Chondrocyte (in vitro differentiated cells): ENCODE measurements at regions not wholly inside any gene's neighbourhood (a gene's known extent, or its start where the extent isn't known, plus 50 kb on each side); places are given as distances from the start of the nearest gene placed in this dataset.
A peak's percentile ranks its signal among the peaks of the same experiment; 100 is the strongest.

Experiments used
- DNase-seq: peaks from one replicate; pipeline ENCODE4 v3.0.0; 2021; ENCODE audit warnings: mixed read lengths, low spot score
- H3K27ac Mint-ChIP-seq: one replicate; pipeline ENCODE4 v1.8.0; 2021; ENCODE audit warnings: mild to moderate bottlenecking, moderate library complexity, mixed read lengths; ENCODE audit not compliant: unreplicated experiment
- H3K27me3 Mint-ChIP-seq: 2 replicates; pipeline ENCODE4 v1.8.0; 2021; ENCODE audit warnings: low read depth, mixed read lengths
- H3K36me3 Mint-ChIP-seq: 2 replicates; pipeline ENCODE4 v1.8.0; 2021; ENCODE audit warnings: low read depth, mixed read lengths
- H3K4me1 Mint-ChIP-seq: 2 replicates; pipeline ENCODE4 v1.8.0; 2021; ENCODE audit warnings: low read depth, mild to moderate bottlenecking, mixed read lengths
- H3K4me3 Mint-ChIP-seq: one replicate; pipeline ENCODE4 v1.8.0; 2021; ENCODE audit warnings: mild to moderate bottlenecking, moderate library complexity, mixed read lengths; ENCODE audit not compliant: unreplicated experiment
- H3K9me3 Mint-ChIP-seq: 2 replicates; pipeline ENCODE4 v1.8.0; 2021; ENCODE audit warnings: low read depth, mixed read lengths
- CTCF ChIP-seq: fragments of 200-600 bp; sonication (generic); IDR thresholded peaks from 2 replicates; pipeline ENCODE4 v1.5.0; 2021; ENCODE audit warnings: antibody characterized with exemption, mild to moderate bottlenecking, moderate library complexity

GRCh38 chr22:44633647-44634046, 68.4 kb upstream of the PRR5 start:
- peaks cover 7% of the 10 kb centered on the region for H3K27me3 Mint-ChIP-seq

GRCh38 chr22:44632541-44633396, 69.2 kb upstream of the PRR5 start:
- peak; percentile 21 for DNase-seq
- Mint-ChIP-seq H3K36me3 (peaks cover 5% of the 10 kb centered on the region), H3K27me3 (peaks cover 10% of the 10 kb centered on the region), H3K27ac (no peak overlapping the region), H3K4me3 (no peak overlapping the region), H3K9me3 (peaks cover 7% of the 10 kb centered on the region), H3K4me1 (no peaks in the 10 kb centered on the region)
- TF ChIP-seq CTCF = no peak

More at GRCh38 chr22:44633647-44634046, 68.4 kb upstream of the PRR5 start:
- no peak for TF ChIP-seq CTCF
- Mint-ChIP-seq H3K36me3 (peaks cover 5% of the 10 kb centered on the region), H3K9me3 (peaks cover 7% of the 10 kb centered on the region), H3K27ac (no peak overlapping the region), H3K4me3 (no peak overlapping the region), H3K4me1 (peaks cover 6% of the 10 kb centered on the region)
- no peak for DNase-seq

GRCh38 chr22:44630826-44631225, 71.2 kb upstream of the PRR5 start:
- peaks cover 5% of the 10 kb centered on the region for H3K36me3 Mint-ChIP-seq
- no peak overlapping the region for H3K27ac Mint-ChIP-seq
- H3K27me3 Mint-ChIP-seq = peaks cover 14% of the 10 kb centered on the region

GRCh38 chr22:44628835-44629234, 73.2 kb upstream of the PRR5 start:
- DNase-seq = peak; percentile 79
- H3K9me3 Mint-ChIP-seq = peaks cover 7% of the 10 kb centered on the region
- peaks cover 14% of the 10 kb centered on the region for H3K27me3 Mint-ChIP-seq
- peaks cover 5% of the 10 kb centered on the region for H3K36me3 Mint-ChIP-seq
- TF ChIP-seq CTCF = no peak
- no peak overlapping the region for H3K4me3 Mint-ChIP-seq
- no peak overlapping the region for H3K27ac Mint-ChIP-seq
- no peaks in the 10 kb centered on the region for H3K4me1 Mint-ChIP-seq

More at GRCh38 chr22:44630826-44631225, 71.2 kb upstream of the PRR5 start:
- no peak for TF ChIP-seq CTCF
- peak; percentile 55 for DNase-seq
- Mint-ChIP-seq H3K9me3 (peaks cover 7% of the 10 kb centered on the region), H3K4me3 (no peak overlapping the region), H3K4me1 (no peaks in the 10 kb centered on the region)

GRCh38 chr22:44628273-44628672, 73.7 kb upstream of the PRR5 start:
- H3K27me3 Mint-ChIP-seq = peaks cover 14% of the 10 kb centered on the region

More at GRCh38 chr22:44628273-44628672, 73.7 kb upstream of the PRR5 start:
- Mint-ChIP-seq H3K9me3 (peaks cover 7% of the 10 kb centered on the region), H3K36me3 (peaks cover 5% of the 10 kb centered on the region), H3K4me1 (peaks cover 3% of the 10 kb centered on the region), H3K4me3 (no peak overlapping the region), H3K27ac (no peak overlapping the region)
- TF ChIP-seq CTCF = no peak
- DNase-seq = peak; percentile 82
